SKM-1 treated with dmso at 0.1 percent for 144 hours (cell line): ENCODE measurements at regions not wholly inside any gene's neighbourhood (a gene's known extent, or its start where the extent isn't known, plus 50 kb on each side); places are given as distances from the start of the nearest gene placed in this dataset.
"Not testable (repeated sequence)": the region's sequence is repeated elsewhere in the genome, so short reads cannot be mapped to it uniquely, and the experiment has no call there.

ENCODE experiments used
- DNase-seq: peaks from one replicate; lab custom pipeline; 2025; ENCODE audit not compliant: unreplicated experiment; lab: John Stamatoyannopoulos, UW

- no peak for DNase-seq
Observed at GRCh38 chr18:67794521-67794920, 278.0 kb upstream of the DSEL start.

GRCh38 chr18:67790527-67790926 lies 274.0 kb upstream of the DSEL start:
- no peak for DNase-seq

GRCh38 chr18:67789165-67789545 lies 272.6 kb upstream of the DSEL start:
- DNase-seq, result no peak

- DNase-seq, result no peak
Observed at GRCh38 chr18:67788310-67789164, 272.0 kb upstream of the DSEL start.

GRCh38 chr18:67783196-67783946 lies 266.9 kb upstream of the DSEL start:
- DNase-seq, result no peak

GRCh38 chr18:67778016-67778415 lies 261.5 kb upstream of the DSEL start:
- no peak for DNase-seq

- DNase-seq, result no peak
Observed at GRCh38 chr18:67776929-67777328, 260.4 kb upstream of the DSEL start.

- DNase-seq, result no peak
Observed at GRCh38 chr18:67771271-67771670, 254.8 kb upstream of the DSEL start.

- DNase-seq, result no peak
Observed at GRCh38 chr18:67770520-67770919, 254.0 kb upstream of the DSEL start.

- DNase-seq, result no peak
Observed at GRCh38 chr18:67766930-67767329, 250.4 kb upstream of the DSEL start.

- not testable (repeated sequence) for DNase-seq
Observed at GRCh38 chr18:67752211-67752610, 235.7 kb upstream of the DSEL start.

- no peak for DNase-seq
Observed at GRCh38 chr18:67742954-67743353, 226.4 kb upstream of the DSEL start.

GRCh38 chr18:67742525-67742924 lies 226.0 kb upstream of the DSEL start:
- no peak for DNase-seq

GRCh38 chr18:67735506-67735905 lies 219.0 kb upstream of the DSEL start:
- DNase-seq, result no peak

- DNase-seq, result no peak
Observed at GRCh38 chr18:67733088-67733487, 216.6 kb upstream of the DSEL start.

- DNase-seq, result no peak
Observed at GRCh38 chr18:67731851-67732250, 215.3 kb upstream of the DSEL start.

GRCh38 chr18:67730886-67731285 lies 214.4 kb upstream of the DSEL start:
- no peak for DNase-seq

GRCh38 chr18:67728364-67728763 lies 211.8 kb upstream of the DSEL start:
- DNase-seq, result no peak

- DNase-seq, result no peak
Observed at GRCh38 chr18:67726882-67727281, 210.4 kb upstream of the DSEL start.

GRCh38 chr18:67717800-67718199 lies 201.3 kb upstream of the DSEL start:
- no peak for DNase-seq

- DNase-seq, result no peak
Observed at GRCh38 chr18:67715567-67715966, 199.0 kb upstream of the DSEL start.

GRCh38 chr18:67710639-67711038 lies 194.1 kb upstream of the DSEL start:
- DNase-seq, result no peak
